NB4 (cell line): ENCODE measurements at regions not wholly inside any gene's neighbourhood (a gene's known extent, or its start where the extent isn't known, plus 50 kb on each side); places are given as distances from the start of the nearest gene placed in this dataset.

Source experiments
- MYC ChIP-seq: IDR thresholded peaks from 2 replicates; pipeline ENCODE4 v1.6.1; 2011; ENCODE audit warnings: low read depth, low read length
- POLR2A ChIP-seq: IDR thresholded peaks from 2 replicates; pipeline ENCODE4 v1.6.1; 2011; ENCODE audit warnings: mild to moderate bottlenecking; ENCODE audit not compliant: insufficient read length; ENCODE audit errors: extremely low read depth
- TF ChIP-seq, protein P1 (sequence below): IDR thresholded peaks from one replicate; pipeline ENCODE4 v1.5.1; 2012; ENCODE audit warnings: low read depth, low read length
- TF ChIP-seq, protein P2 (sequence below): IDR thresholded peaks from 2 replicates; pipeline ENCODE4 v1.6.1; 2011; ENCODE audit warnings: low read depth, low read length

DNA sequence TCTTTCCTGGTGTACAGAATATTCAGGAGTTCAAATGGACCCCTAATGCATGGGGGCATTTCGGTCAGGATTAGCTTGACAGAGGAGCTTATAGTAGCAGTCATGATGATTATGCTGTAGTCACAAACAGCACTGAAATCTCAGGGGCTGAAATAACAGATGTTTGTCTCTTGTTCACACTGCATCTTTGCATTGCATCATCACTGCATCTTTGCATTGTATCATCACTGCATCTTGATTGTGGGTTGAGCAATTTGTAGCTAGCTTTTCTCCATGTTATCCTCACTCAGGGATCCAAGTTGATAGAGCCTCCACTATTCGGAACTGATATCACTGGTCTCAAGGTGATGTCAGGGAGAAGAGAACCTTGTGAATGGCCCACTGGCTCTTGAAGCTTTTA is 160.9 kb downstream of the GATB start:
- TF ChIP-seq, protein P1, sequence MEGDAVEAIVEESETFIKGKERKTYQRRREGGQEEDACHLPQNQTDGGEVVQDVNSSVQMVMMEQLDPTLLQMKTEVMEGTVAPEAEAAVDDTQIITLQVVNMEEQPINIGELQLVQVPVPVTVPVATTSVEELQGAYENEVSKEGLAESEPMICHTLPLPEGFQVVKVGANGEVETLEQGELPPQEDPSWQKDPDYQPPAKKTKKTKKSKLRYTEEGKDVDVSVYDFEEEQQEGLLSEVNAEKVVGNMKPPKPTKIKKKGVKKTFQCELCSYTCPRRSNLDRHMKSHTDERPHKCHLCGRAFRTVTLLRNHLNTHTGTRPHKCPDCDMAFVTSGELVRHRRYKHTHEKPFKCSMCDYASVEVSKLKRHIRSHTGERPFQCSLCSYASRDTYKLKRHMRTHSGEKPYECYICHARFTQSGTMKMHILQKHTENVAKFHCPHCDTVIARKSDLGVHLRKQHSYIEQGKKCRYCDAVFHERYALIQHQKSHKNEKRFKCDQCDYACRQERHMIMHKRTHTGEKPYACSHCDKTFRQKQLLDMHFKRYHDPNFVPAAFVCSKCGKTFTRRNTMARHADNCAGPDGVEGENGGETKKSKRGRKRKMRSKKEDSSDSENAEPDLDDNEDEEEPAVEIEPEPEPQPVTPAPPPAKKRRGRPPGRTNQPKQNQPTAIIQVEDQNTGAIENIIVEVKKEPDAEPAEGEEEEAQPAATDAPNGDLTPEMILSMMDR: no peak
- TF ChIP-seq POLR2A (no peak), MYC (no peak)
- TF ChIP-seq, protein P2, sequence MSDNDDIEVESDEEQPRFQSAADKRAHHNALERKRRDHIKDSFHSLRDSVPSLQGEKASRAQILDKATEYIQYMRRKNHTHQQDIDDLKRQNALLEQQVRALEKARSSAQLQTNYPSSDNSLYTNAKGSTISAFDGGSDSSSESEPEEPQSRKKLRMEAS: no peak
